Breast epithelium (tissue), 3 donors: ENCODE measurements at regions not wholly inside any gene's neighbourhood (a gene's known extent, or its start where the extent isn't known, plus 50 kb on each side); places are given as distances from the start of the nearest gene placed in this dataset.

Experiments used
- POLR2A ChIP-seq: fragments of 450-650 bp; IDR thresholded peaks from one replicate; pipeline ENCODE4 v1.6.1; 2016; ENCODE audit warnings: antibody characterized with exemption, mild to moderate bottlenecking, moderate library complexity
- TF ChIP-seq, protein P1 (sequence below), 3 donors: fragments of 450-650 bp; IDR thresholded peaks; one replicate each; pipeline ENCODE4 v1.5.1; 2016 to 2017; ENCODE audit warnings: antibody characterized with exemption in 3 of 3, mild to moderate bottlenecking in 3 of 3, moderate library complexity in 3 of 3

DNA sequence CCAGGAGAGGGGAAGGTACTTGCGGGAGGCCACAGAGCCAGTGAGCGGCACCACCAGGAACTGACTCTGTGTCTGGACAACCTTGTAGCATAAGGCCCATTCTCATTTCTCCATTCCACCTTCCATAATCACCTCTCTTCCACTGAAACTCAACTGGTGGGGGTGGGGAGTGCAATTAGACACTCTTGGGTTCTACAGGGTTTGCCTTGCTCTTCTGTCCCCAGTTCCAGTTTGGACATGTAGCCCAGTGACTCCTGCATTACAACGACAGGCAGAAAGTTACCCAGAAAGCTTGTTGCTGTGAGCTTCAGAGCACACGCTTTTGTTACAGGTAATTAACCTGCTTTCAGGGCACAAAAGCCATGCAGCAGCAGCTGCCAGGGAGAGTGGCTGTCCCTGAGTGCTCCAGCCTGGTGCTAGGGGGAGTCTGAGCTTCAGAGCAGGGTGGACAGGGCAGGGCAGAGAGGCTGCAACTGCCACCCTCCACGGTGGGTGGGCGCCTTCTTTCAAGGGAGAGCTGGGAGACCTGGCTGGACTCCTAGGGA is 65.2 kb downstream of the COPS8 start:
- TF ChIP-seq POLR2A = no peak
- TF ChIP-seq, protein P1, sequence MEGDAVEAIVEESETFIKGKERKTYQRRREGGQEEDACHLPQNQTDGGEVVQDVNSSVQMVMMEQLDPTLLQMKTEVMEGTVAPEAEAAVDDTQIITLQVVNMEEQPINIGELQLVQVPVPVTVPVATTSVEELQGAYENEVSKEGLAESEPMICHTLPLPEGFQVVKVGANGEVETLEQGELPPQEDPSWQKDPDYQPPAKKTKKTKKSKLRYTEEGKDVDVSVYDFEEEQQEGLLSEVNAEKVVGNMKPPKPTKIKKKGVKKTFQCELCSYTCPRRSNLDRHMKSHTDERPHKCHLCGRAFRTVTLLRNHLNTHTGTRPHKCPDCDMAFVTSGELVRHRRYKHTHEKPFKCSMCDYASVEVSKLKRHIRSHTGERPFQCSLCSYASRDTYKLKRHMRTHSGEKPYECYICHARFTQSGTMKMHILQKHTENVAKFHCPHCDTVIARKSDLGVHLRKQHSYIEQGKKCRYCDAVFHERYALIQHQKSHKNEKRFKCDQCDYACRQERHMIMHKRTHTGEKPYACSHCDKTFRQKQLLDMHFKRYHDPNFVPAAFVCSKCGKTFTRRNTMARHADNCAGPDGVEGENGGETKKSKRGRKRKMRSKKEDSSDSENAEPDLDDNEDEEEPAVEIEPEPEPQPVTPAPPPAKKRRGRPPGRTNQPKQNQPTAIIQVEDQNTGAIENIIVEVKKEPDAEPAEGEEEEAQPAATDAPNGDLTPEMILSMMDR (IDR thresholded peaks at IDR 0.05) = no peak
